Uterus (tissue), 2 donors: ENCODE measurements at regions not wholly inside any gene's neighbourhood (a gene's known extent, or its start where the extent isn't known, plus 50 kb on each side); places are given as distances from the start of the nearest gene placed in this dataset.

Source experiments
- CTCF ChIP-seq, 4 experiments: fragments of 200-600 bp in 2 of 4; fragments of 450-650 bp in 2 of 4; sonication (generic) in 2 of 4; IDR thresholded peaks; one replicate each; pipeline ENCODE4 v1.5.1; 2016 to 2019; ENCODE audit warnings: antibody characterized with exemption in 4 of 4, mild to moderate bottlenecking in 2 of 4, moderate library complexity in 1 of 4
- POLR2A ChIP-seq, 2 donors: fragments of 450-650 bp; IDR thresholded peaks; one replicate each; pipeline ENCODE4 v1.6.1; 2016; ENCODE audit warnings: antibody characterized with exemption in 2 of 2, mild to moderate bottlenecking in 1 of 2, moderate library complexity in 1 of 2

DNA sequence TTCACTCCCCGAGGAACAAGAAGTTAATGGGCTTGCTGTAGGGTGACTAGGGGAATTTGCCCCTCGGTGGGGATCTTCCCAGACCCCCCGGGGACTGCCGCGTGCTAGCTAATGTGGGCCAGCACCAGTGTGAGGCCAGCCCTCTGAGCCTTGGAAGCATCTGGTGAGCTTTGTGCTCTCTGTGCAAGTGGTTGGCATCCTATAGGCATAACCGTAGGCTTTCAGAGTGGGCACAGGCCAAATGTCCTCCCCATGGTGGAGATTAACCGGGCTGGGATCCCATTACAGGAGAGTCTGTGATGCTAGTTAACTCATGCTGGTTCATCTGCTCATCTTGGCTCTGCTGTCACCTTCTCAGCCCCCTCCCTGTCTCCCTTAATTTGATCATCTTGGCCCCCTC lies 125.7 kb downstream of the TRIM29 start:
- TF ChIP-seq POLR2A (IDR thresholded peaks at IDR 0.05) (no peak), CTCF (IDR thresholded peaks at IDR 0.05) (no peak)
